GM19395 (cell line): ENCODE measurements at regions not wholly inside any gene's neighbourhood (a gene's known extent, or its start where the extent isn't known, plus 50 kb on each side); places are given as distances from the start of the nearest gene placed in this dataset.
"Not testable (repeated sequence)": the region's sequence is repeated elsewhere in the genome, so short reads cannot be mapped to it uniquely, and the experiment has no call there.

ENCODE experiments used
- ATAC-seq: cut with Tn5 transposase; IDR thresholded peaks from one replicate; pipeline ENCODE4 v1.9.1; 2021; ENCODE audit warnings: mild to moderate bottlenecking, moderate library complexity; ENCODE audit not compliant: unreplicated experiment

GRCh38 chr5:144048259-144048856 is 122.1 kb downstream of the YIPF5 start:
- no peak for ATAC-seq

GRCh38 chr5:144055391-144055790 is 115.1 kb downstream of the YIPF5 start:
- not testable (repeated sequence) for ATAC-seq

GRCh38 chr5:144060091-144060490 is 110.4 kb downstream of the YIPF5 start:
- ATAC-seq, result not testable (repeated sequence)

DNA sequence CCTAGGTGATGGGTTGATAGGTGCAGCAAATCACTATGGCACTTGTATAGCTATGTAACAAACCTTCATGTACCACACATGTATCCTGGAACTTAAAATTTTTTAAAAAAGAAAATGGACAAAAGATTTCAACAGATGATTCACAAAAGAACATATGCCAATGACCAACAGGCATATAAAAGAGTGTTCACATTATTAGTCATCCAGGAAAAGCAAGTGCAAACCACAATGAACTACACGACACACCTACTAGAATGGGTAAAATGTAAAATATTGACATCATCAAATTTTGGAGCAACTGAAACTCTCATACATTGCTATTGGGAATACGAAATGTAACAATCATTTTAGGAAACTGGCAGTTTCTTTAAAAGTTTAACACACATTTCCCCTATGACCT is 109.9 kb downstream of the YIPF5 start:
- ATAC-seq, result no peak

DNA sequence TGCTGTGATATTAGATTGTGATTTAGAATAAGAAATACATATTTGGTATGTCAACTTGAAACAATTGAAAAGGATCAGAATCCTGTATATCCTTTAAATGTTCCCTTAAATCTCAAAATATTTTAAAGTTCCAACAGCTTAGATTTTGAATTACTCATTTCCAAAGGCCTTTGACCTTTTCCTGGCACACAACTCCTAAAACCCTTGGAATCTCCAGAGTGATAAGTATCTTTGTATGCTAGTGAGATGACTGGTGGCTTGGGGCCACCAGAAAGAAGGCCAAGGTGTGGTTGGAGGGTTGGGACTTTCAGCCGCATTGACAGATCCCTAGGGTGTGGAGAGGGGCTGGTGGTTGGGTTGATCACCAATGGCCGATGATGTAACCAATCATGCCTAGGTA is 104.7 kb downstream of the YIPF5 start:
- ATAC-seq, result no peak

DNA sequence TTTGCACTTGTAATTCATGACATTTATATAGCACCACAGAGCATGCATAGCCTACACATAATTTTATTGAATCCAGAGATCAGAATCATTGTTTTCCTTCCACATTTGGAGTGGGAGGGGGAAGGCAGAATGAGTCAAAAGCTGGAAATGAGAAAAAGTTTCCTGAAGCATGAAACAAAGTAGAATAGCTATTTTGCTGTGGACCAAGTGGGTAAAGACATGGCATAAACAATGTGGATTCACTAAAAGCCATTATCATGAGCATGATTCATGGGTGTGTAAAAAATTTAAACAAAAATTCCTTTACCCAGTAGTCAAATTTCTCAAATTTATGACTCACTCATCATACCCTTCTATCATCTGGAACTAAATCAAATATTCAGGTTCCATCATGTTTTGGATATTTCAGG is 97.9 kb downstream of the YIPF5 start:
- ATAC-seq, result no peak

GRCh38 chr5:144076521-144077083 is 93.9 kb downstream of the YIPF5 start:
- no peak for ATAC-seq

DNA sequence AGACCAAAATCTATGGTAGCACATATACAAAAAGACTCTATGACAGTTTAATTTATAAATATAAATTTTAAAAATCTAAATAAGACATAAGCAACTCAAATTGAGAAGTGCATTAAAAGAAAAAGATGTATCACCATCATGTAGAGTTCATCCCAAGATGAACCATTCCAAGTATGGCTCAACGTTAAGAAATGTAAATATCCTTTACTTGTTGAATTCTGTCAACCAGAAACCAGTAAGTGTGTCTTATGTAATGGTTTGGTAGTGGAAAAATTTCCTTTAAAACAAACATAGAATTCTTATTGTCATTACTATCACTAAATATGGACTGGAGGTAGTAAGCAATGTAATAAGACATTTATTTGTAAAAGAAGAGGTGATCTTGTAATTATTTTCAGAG is 87.3 kb downstream of the YIPF5 start:
- ATAC-seq, result no peak

DNA sequence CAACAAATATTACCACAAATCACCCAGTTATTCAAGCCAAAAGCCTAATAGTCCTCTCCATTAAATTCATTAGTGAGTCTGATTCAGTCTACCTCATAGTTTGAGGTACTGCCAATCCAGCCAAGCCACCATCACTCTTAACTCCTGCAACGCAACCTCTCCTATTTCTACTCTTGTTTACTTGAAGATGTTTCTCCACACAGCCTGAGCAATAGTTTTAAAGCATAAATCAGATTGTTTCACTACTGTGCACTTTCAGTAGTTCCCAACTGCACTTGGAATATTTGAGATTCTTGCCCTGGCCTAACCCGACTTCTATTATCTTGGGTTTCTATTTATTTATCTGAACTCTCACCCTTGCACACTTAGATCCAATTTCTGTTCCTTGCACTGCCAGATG is 85.5 kb downstream of the YIPF5 start:
- no peak for ATAC-seq

DNA sequence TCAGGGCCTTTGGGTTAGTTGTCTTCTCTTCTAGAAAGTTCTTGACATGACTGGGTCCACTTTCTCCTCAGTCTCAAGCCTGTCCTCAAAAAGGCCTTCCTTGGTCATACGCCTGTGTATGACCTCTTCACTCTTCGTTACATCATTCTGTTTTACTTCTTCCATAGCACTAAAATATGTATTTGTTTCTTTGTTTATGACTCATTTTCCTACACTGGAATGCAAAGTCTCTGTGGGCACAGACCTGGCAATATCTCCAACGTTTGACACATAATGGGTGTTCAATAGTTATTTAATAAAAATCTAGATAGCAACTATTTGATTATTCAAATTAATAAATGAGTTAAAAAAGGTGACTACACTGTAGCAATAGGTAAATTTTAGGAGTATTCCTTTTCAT is 85.1 kb downstream of the YIPF5 start:
- ATAC-seq, result no peak

GRCh38 chr5:144086295-144086694 is 84.2 kb downstream of the YIPF5 start:
- no peak for ATAC-seq

GRCh38 chr5:144087576-144087975 is 82.9 kb downstream of the YIPF5 start:
- ATAC-seq, result no peak

- no peak for ATAC-seq
These were observed 82.0 kb downstream of the YIPF5 start for GRCh38 chr5:144088206-144089064.

- peak; percentile 76 for ATAC-seq
These were observed 80.9 kb downstream of the YIPF5 start for GRCh38 chr5:144089401-144090021.

- no peak for ATAC-seq
These were observed 78.0 kb downstream of the YIPF5 start for GRCh38 chr5:144092508-144092907.

DNA sequence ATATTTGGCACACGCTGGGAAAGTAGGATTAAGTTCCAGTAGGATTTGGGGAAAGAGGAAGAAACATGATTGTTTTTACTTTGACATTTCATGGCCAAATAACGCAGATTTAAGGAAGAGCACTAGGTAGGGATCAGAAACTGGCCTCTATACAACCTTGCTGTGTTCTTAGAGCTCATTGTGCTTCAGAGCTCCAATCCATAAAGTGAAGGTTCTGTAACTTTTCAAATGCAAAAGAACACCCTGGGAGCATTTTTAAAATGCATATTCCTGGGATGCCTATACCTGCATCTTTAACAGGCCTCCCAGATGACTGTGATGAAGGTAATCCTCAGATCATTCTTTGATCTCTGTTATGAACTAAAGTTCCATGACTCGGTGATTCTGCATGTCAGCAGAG is 77.1 kb downstream of the YIPF5 start:
- ATAC-seq, result no peak

DNA sequence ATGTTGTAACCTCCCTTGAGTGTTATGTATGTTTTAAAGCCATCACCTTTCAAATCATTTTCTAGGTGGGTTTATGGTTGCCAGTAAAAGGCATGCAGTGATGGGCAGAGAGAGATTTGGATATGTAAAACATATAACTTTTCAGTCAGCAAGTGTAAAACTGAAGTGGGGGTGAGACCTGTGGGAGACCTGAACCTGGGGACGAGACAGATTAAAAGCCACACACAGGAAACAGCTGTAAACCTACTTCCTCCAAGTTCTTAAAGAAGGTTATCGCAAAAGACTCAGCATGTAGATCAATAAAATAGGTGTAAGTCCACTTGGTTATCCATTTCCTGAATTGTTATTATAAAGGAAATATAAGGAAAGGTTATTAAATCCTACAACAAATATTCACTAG is 76.6 kb downstream of the YIPF5 start:
- no peak for ATAC-seq

DNA sequence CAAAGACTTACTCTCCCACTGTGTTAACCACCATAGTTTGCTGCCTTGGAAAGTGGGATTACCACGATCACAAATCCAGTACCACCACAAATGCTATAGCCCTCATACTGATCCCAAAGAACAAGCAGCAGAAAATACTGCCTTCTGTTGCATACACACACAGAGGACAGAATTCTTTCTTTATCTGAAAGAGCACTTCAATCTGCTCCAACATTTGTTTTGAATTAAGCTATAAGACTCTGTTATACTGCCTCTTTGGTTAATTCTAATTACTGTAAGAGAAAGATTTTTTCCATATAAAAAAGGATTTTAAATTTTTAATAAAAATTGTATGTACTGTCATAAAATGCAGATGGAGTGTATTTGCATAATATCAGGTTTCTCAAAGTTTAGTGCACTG is 69.8 kb downstream of the YIPF5 start:
- ATAC-seq, result no peak

GRCh38 chr5:144101616-144102015 is 68.8 kb downstream of the YIPF5 start:
- no peak for ATAC-seq

- ATAC-seq, result no peak
These were observed 68.1 kb downstream of the YIPF5 start for GRCh38 chr5:144102361-144102760.

DNA sequence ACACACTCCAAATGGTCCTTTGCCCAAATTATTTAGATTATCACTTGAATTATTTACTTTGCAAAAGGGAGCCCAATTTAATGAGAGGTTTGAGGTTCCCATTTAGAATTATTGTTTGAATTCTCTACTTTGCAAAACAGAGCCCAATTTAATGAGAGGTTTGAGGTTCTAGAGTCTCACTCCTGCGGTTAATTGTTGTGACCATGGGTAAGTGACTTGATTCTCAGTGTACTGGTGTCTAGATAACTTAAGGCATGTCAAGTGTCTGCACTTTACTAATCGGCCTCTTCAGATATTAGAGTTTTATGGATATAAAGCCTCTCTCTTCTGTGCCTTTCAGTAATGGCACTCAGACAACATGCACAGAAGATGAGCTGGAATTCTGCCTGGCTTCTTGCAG is 67.5 kb downstream of the YIPF5 start:
- ATAC-seq, result no peak
